ENCODE measurements at regions not wholly inside any gene's neighbourhood (a gene's known extent, or its start where the extent isn't known, plus 50 kb on each side); places are given as distances from the start of the nearest gene placed in this dataset.

DNA sequence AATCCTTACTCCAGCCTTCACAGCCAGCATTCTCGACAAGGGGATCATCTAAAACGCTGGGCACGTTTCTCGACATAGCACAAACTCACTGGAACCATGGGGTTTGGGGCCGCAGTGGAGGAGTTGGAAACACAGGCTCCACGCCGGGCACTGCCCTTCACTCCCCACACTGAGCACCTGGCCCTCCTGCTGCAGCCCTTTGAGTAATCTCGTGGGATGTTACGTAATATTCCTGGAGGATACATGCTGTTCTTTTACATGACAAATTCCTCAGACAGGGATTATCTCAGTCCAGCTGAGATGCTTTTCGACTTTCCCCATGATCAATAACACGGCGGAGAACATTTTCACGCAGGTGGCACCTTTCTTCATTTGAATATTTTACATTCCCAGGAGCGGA is 408.0 kb downstream of the SHANK2 start:
- no peaks in the 10 kb centered on the region for H3K4me1 Mint-ChIP-seq (ENCODE audit: low read depth, unreplicated experiment)
- H3K4me3 Mint-ChIP-seq (ENCODE audit: unreplicated experiment), result no peak overlapping the region
- Histone ChIP-seq H3K4me2 (ENCODE audit: low read length) (no peak overlapping the region), H4K20me1 (ENCODE audit: insufficient read depth, low read length) (no peaks in the 10 kb centered on the region), H3K9me3 (ENCODE audit: insufficient read depth, low read depth, low read length) (no peaks in the 10 kb centered on the region), H3K27ac (ENCODE audit: low read depth, low read length) (no peak overlapping the region), H3K79me2 (ENCODE audit: insufficient read depth, low read length) (no peaks in the 10 kb centered on the region), H2AFZ (ENCODE audit: low read depth, low read length) (no peak overlapping the region), H3K4me3 (ENCODE audit: insufficient read depth, low read depth, low read length) (no peak overlapping the region), H3K4me1 (ENCODE audit: insufficient read depth, low read length) (no peaks in the 10 kb centered on the region), H3K27me3 (ENCODE audit: insufficient read depth, low read length) (no peaks in the 10 kb centered on the region), H3K36me3 (ENCODE audit: insufficient read depth, low read length) (no peaks in the 10 kb centered on the region), H3K9ac (ENCODE audit: low read length) (no peak overlapping the region)
- H3K36me3 Mint-ChIP-seq (ENCODE audit: low read depth, unreplicated experiment), result no peaks in the 10 kb centered on the region
- no peak for FAIRE-seq
- no peak for TF ChIP-seq EZH2 (IDR thresholded peaks at IDR 0.05; ENCODE audit: insufficient read depth, low read length)
- TF ChIP-seq, protein P1, sequence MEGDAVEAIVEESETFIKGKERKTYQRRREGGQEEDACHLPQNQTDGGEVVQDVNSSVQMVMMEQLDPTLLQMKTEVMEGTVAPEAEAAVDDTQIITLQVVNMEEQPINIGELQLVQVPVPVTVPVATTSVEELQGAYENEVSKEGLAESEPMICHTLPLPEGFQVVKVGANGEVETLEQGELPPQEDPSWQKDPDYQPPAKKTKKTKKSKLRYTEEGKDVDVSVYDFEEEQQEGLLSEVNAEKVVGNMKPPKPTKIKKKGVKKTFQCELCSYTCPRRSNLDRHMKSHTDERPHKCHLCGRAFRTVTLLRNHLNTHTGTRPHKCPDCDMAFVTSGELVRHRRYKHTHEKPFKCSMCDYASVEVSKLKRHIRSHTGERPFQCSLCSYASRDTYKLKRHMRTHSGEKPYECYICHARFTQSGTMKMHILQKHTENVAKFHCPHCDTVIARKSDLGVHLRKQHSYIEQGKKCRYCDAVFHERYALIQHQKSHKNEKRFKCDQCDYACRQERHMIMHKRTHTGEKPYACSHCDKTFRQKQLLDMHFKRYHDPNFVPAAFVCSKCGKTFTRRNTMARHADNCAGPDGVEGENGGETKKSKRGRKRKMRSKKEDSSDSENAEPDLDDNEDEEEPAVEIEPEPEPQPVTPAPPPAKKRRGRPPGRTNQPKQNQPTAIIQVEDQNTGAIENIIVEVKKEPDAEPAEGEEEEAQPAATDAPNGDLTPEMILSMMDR (IDR thresholded peaks at IDR 0.05; ENCODE audit: insufficient read depth, low read depth, low read length), result no peak
- H3K27me3 Mint-ChIP-seq (ENCODE audit: low read depth, unreplicated experiment), result peaks cover 12% of the 10 kb centered on the region
- H3K27ac Mint-ChIP-seq (ENCODE audit: unreplicated experiment), result no peak overlapping the region
- peaks cover under 1% of the 10 kb centered on the region for H3K9me3 Mint-ChIP-seq (ENCODE audit: unreplicated experiment)
- no peak for DNase-seq (ENCODE audit: low read depth)

DNA sequence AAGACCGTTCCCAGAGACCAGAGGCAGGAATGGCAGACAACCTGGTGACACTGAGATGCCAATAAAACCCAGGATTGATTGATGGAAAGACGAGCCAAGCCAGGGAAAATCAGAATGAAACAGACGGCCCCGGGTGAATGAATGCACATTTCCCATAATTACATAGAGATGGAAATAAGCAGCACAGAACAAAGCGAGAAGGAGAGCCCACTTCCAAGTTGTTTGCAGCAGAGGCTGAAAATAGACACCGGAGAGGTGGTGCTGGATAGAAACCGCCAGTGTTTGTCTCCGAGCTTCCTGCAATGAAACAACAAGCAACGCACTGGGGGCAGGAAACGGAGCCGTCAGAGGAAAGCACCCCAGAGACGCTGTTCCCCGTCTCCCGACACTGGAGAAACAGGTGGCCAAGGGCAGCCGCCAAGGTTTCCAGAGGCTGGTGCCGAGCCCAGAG is 406.8 kb downstream of the SHANK2 start:
- Histone ChIP-seq H3K4me2 (ENCODE audit: low read length) (no peak overlapping the region), H3K27ac (ENCODE audit: low read depth, low read length) (no peak overlapping the region), H4K20me1 (ENCODE audit: insufficient read depth, low read length) (no peaks in the 10 kb centered on the region), H2AFZ (ENCODE audit: low read depth, low read length) (no peak overlapping the region), H3K4me3 (ENCODE audit: insufficient read depth, low read depth, low read length) (no peak overlapping the region), H3K9me3 (ENCODE audit: insufficient read depth, low read depth, low read length) (no peaks in the 10 kb centered on the region), H3K4me1 (ENCODE audit: insufficient read depth, low read length) (no peaks in the 10 kb centered on the region), H3K79me2 (ENCODE audit: insufficient read depth, low read length) (no peaks in the 10 kb centered on the region), H3K36me3 (ENCODE audit: insufficient read depth, low read length) (no peaks in the 10 kb centered on the region), H3K27me3 (ENCODE audit: insufficient read depth, low read length) (no peaks in the 10 kb centered on the region), H3K9ac (ENCODE audit: low read length) (no peak overlapping the region)
- Mint-ChIP-seq H3K4me3 (ENCODE audit: unreplicated experiment) (no peak overlapping the region), H3K27ac (ENCODE audit: unreplicated experiment) (no peak overlapping the region), H3K4me1 (ENCODE audit: low read depth, unreplicated experiment) (no peaks in the 10 kb centered on the region), H3K27me3 (ENCODE audit: low read depth, unreplicated experiment) (peaks cover 18% of the 10 kb centered on the region), H3K36me3 (ENCODE audit: low read depth, unreplicated experiment) (no peaks in the 10 kb centered on the region), H3K9me3 (ENCODE audit: unreplicated experiment) (peaks cover 6% of the 10 kb centered on the region)
- TF ChIP-seq, protein P1 (IDR thresholded peaks at IDR 0.05; ENCODE audit: insufficient read depth, low read depth, low read length), result no peak
- TF ChIP-seq EZH2 (IDR thresholded peaks at IDR 0.05; ENCODE audit: insufficient read depth, low read length), result no peak
- FAIRE-seq (no peak), DNase-seq (ENCODE audit: low read depth) (no peak)

DNA sequence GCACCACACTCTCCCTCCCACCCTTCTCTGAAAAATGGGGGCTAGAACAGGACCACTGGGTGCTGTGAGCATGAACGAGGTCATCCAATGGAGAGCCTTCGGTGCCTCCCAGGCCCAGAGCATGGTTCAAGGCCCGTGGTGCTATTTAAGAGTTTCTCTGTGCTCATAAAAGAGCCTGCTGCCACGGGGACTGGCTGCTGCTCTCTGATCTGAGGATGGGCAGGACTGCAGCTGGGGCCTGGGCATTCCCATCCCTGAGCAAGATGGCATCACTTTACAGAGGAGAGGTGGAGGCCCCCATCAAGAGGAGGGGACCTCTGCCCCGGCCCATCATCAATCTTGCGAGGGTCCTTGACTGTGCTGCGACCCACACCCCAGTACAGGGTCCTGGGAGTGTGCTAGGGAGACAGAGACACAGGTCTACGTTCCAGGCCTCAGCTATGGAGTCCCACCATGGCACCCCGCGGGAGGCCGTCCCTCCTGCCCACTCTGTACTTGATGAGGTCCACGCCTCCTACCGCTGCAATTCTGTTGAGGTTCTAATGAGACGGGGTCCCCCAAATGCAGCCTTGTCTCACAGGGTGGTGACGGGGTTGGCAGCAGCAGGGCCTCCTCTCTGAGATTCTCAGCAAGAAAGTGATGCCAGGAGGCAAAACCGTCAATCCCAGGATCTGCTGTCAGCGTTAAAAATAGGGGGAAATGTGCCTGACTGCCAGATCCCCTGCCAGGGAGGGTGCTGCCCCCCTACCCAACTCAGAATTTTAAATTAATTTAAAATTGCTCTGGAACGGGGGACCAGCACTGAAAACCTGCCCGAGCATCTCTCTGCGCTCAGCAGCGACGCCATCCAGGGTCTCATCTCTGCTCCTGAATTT is 405.4 kb downstream of the SHANK2 start:
- H3K4me3 ChIP-seq (ENCODE audit: insufficient read depth, low read depth, low read length), result no peak overlapping the region
- H3K27me3 ChIP-seq (ENCODE audit: insufficient read depth, low read length), result no peaks in the 10 kb centered on the region
- H3K4me2 ChIP-seq (ENCODE audit: low read length), result no peak overlapping the region
- DNase-seq (ENCODE audit: low read depth) (no peak), FAIRE-seq (no peak)
- no peaks in the 10 kb centered on the region for H3K36me3 ChIP-seq (ENCODE audit: insufficient read depth, low read length)
- H3K4me1 Mint-ChIP-seq (ENCODE audit: low read depth, unreplicated experiment), result no peaks in the 10 kb centered on the region
- H3K36me3 Mint-ChIP-seq (ENCODE audit: low read depth, unreplicated experiment), result no peaks in the 10 kb centered on the region
- no peak overlapping the region for H3K27ac ChIP-seq (ENCODE audit: low read depth, low read length)
- H3K27me3 Mint-ChIP-seq (ENCODE audit: low read depth, unreplicated experiment), result peaks cover 22% of the 10 kb centered on the region
- H3K9ac ChIP-seq (ENCODE audit: low read length), result no peak overlapping the region
- no peaks in the 10 kb centered on the region for H3K4me1 ChIP-seq (ENCODE audit: insufficient read depth, low read length)
- no peak overlapping the region for H3K27ac Mint-ChIP-seq (ENCODE audit: unreplicated experiment)
- H3K4me3 Mint-ChIP-seq (ENCODE audit: unreplicated experiment), result no peak overlapping the region
- H3K79me2 ChIP-seq (ENCODE audit: insufficient read depth, low read length), result no peaks in the 10 kb centered on the region
- TF ChIP-seq, protein P1 (IDR thresholded peaks at IDR 0.05; ENCODE audit: insufficient read depth, low read depth, low read length), result no peak
- TF ChIP-seq EZH2 (IDR thresholded peaks at IDR 0.05; ENCODE audit: insufficient read depth, low read length), result no peak
- H4K20me1 ChIP-seq (ENCODE audit: insufficient read depth, low read length), result no peaks in the 10 kb centered on the region
- H3K9me3 ChIP-seq (ENCODE audit: insufficient read depth, low read depth, low read length), result no peaks in the 10 kb centered on the region
- peaks cover 9% of the 10 kb centered on the region for H3K9me3 Mint-ChIP-seq (ENCODE audit: unreplicated experiment)
- H2AFZ ChIP-seq (ENCODE audit: low read depth, low read length), result no peak overlapping the region
